Tibial artery (tissue), 4 donors: ENCODE measurements at regions not wholly inside any gene's neighbourhood (a gene's known extent, or its start where the extent isn't known, plus 50 kb on each side); places are given as distances from the start of the nearest gene placed in this dataset.

Source experiments
- DNase-seq, 2 donors: peaks; one replicate each; pipeline ENCODE4 v3.0.0-alpha.2; 2019
- H3K27ac ChIP-seq, 2 donors: fragments of 200-600 bp; sonication (generic) in 1 of 2; 1 replicate in 1 of 2; 2 replicates in 1 of 2; pipeline ENCODE4 v1.5.1; 2018 to 2019; ENCODE audit warnings: mild to moderate bottlenecking in 1 of 2
- H3K27me3 ChIP-seq, 2 donors: fragments of 200-600 bp; sonication (generic) in 1 of 2; one replicate each; pipeline versions ENCODE4 v1.5.1 to v1.6.0; 2016 to 2019
- H3K36me3 ChIP-seq, 3 donors: fragments of 200-600 bp; sonication (generic) in 2 of 3; one replicate each; pipeline ENCODE4 v1.5.1; 2016 to 2019; ENCODE audit warnings: mild to moderate bottlenecking in 2 of 3
- H3K4me1 ChIP-seq, 4 donors: fragments of 200-600 bp; sonication (generic) in 2 of 4; 1 replicate in 3 of 4; 2 replicates in 1 of 4; pipeline ENCODE4 v1.5.1; 2016 to 2019
- H3K4me3 ChIP-seq, 2 donors: fragments of 200-600 bp; sonication (generic) in 1 of 2; 1 replicate in 1 of 2; 2 replicates in 1 of 2; pipeline ENCODE4 v1.5.1; 2018 to 2019; ENCODE audit warnings: mild to moderate bottlenecking in 2 of 2
- H3K9me3 ChIP-seq, 3 donors: fragments of 200-600 bp; sonication (generic) in 1 of 3; one replicate each; pipeline ENCODE4 v1.5.1; 2016 to 2019
- CTCF ChIP-seq, 2 experiments: fragments of 200-600 bp in 1 of 2; fragments of 450-650 bp in 1 of 2; IDR thresholded peaks; one replicate each; pipeline ENCODE4 v1.5.1; 2017 to 2019; ENCODE audit warnings: antibody characterized with exemption in 2 of 2, mild to moderate bottlenecking in 1 of 2, moderate library complexity in 1 of 2
- intact Hi-C: fragments of 100-400 bp; cut with DNase I; formaldehyde crosslinking; loops from one replicate; pipeline ENCODE4 v1.15.0; 2023; ENCODE audit warnings: low total_unique reads

DNA sequence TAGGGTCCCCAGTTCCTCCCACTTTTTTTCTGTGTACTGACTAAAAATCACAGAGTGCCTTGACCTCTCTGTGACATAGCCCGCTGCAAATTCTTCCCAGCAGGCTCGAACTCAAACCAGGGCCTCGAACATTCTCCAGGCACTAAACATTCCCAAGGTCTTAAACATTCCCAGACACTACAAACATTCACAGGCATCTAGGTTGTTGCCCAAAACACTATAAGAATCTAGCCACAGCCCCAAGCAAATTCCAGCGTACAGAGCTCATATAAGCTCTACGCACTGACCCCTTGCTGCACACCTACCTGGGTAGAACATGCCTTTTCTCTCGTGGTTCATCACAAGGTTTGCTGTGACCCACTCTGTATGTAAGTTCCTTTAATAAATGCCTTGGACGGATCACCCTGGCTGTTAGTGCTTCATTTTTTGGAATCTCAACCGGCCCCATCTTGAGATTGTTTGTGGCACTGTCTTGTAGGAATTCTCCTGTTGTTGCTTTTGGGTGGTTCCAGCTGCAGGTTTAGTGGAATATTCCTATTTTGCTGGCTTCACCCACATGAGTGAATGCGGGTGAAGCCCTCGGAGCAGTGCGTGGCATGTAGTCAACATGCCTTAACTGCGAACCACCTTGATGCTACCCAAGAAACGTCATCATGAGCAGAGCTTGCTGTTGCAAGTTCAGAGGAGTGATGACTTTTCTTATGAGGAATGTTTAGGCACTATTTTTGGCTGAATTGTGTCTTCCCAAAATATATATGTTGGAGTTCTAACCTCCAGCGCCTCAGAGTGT, 230.0 kb downstream of the HS3ST1 start:
- DNase-seq, result no peak
- TF ChIP-seq CTCF (IDR thresholded peaks at IDR 0.05), result no peak
- no peaks in the 10 kb centered on the region for H3K4me1 ChIP-seq
- no peaks in the 10 kb centered on the region for H3K27me3 ChIP-seq
- no peaks in the 10 kb centered on the region for H3K9me3 ChIP-seq
- no peaks in the 10 kb centered on the region for H3K36me3 ChIP-seq
- no peak overlapping the region for H3K4me3 ChIP-seq
- H3K27ac ChIP-seq, result no peak overlapping the region
- intact Hi-C loops, result no loop called here

GRCh38 chr4:11197631-11198341, 230.9 kb downstream of the HS3ST1 start:
- Histone ChIP-seq H3K4me1 (no peaks in the 10 kb centered on the region), H3K9me3 (no peaks in the 10 kb centered on the region), H3K27me3 (no peaks in the 10 kb centered on the region), H3K27ac (no peak overlapping the region), H3K36me3 (no peaks in the 10 kb centered on the region), H3K4me3 (no peak overlapping the region)
- intact Hi-C loops, result no loop called here
- no peak for DNase-seq
- TF ChIP-seq CTCF (IDR thresholded peaks at IDR 0.05), result no peak

GRCh38 chr4:11196927-11197522, 231.7 kb downstream of the HS3ST1 start:
- Histone ChIP-seq H3K27me3 (no peaks in the 10 kb centered on the region), H3K4me3 (no peak overlapping the region), H3K36me3 (no peaks in the 10 kb centered on the region), H3K9me3 (no peaks in the 10 kb centered on the region), H3K4me1 (no peaks in the 10 kb centered on the region), H3K27ac (no peak overlapping the region)
- DNase-seq, result no peak
- intact Hi-C loops, result no loop called here
- TF ChIP-seq CTCF (IDR thresholded peaks at IDR 0.05), result no peak

DNA sequence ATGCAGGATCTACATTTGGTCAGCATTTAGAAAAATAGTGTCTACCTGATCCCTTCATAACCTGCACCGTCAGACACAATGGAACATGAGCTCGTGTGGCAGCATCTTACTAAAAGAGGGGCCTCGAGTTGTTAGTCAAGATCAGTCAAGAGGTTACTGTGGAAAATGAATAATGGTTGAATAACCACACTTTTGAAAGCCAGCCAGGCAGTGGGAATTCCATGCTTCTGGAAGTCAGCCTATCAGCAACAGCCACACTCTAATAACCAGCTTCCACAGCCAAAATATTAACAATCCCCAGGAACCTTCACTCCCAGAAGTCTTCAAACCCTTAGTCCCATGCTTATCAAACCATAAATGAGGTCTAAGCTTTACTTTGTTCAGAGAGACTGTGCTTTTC, 234.3 kb downstream of the HS3ST1 start:
- H3K27ac ChIP-seq, result no peak overlapping the region
- no peak for DNase-seq
- no peak overlapping the region for H3K4me3 ChIP-seq
- H3K9me3 ChIP-seq, result no peaks in the 10 kb centered on the region
- intact Hi-C loops, result no loop called here
- H3K27me3 ChIP-seq, result no peaks in the 10 kb centered on the region
- H3K4me1 ChIP-seq, result no peaks in the 10 kb centered on the region
- TF ChIP-seq CTCF (IDR thresholded peaks at IDR 0.05), result no peak
- H3K36me3 ChIP-seq, result no peaks in the 10 kb centered on the region

- H3K36me3 ChIP-seq, result no peaks in the 10 kb centered on the region
- H3K9me3 ChIP-seq, result no peaks in the 10 kb centered on the region
- no peak for TF ChIP-seq CTCF (IDR thresholded peaks at IDR 0.05)
- no peak overlapping the region for H3K27ac ChIP-seq
- no peak overlapping the region for H3K4me3 ChIP-seq
- no peaks in the 10 kb centered on the region for H3K4me1 ChIP-seq
- no peak for DNase-seq
- H3K27me3 ChIP-seq, result no peaks in the 10 kb centered on the region
- intact Hi-C loops, result no loop called here
Observed at GRCh38 chr4:11189756-11190155, 238.9 kb downstream of the HS3ST1 start.
